ENCODE measurements at regions not wholly inside any gene's neighbourhood (a gene's known extent, or its start where the extent isn't known, plus 50 kb on each side); places are given as distances from the start of the nearest gene placed in this dataset.

DNA sequence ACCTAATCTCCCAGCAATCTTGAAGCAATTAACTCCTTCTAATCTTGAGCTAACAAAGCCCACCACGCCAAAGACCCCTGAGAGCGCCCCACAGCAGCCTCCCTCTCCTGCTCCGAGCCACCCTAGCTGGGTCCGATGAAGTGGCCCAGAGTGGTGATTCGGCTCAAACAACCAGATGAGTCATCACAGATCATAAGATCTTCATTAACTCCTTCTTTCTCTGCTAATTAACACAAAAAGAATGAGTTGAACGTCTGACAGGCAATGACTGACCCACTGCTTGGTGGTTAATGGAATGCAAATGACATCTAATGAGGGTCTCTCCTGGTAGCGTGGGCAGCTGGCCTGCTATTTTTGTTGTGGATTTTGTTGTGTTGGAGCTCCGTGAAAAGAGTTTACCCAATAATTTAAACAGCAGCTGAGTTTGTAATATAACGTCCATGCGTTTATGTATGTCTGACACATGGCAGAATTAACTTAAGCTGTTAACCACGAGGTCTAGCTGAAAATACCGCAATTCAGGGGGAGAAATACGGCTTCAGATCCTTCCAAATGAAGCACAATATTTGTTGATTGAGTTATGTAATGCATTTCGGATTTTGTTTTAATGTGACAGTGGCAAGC lies 161.4 kb downstream of the RAB11FIP2 start:
- TF ChIP-seq, protein P1, sequence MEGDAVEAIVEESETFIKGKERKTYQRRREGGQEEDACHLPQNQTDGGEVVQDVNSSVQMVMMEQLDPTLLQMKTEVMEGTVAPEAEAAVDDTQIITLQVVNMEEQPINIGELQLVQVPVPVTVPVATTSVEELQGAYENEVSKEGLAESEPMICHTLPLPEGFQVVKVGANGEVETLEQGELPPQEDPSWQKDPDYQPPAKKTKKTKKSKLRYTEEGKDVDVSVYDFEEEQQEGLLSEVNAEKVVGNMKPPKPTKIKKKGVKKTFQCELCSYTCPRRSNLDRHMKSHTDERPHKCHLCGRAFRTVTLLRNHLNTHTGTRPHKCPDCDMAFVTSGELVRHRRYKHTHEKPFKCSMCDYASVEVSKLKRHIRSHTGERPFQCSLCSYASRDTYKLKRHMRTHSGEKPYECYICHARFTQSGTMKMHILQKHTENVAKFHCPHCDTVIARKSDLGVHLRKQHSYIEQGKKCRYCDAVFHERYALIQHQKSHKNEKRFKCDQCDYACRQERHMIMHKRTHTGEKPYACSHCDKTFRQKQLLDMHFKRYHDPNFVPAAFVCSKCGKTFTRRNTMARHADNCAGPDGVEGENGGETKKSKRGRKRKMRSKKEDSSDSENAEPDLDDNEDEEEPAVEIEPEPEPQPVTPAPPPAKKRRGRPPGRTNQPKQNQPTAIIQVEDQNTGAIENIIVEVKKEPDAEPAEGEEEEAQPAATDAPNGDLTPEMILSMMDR (tag by site-specific recombination; IDR thresholded peaks at IDR 0.05) = no peak
- TF ChIP-seq, protein P2, sequence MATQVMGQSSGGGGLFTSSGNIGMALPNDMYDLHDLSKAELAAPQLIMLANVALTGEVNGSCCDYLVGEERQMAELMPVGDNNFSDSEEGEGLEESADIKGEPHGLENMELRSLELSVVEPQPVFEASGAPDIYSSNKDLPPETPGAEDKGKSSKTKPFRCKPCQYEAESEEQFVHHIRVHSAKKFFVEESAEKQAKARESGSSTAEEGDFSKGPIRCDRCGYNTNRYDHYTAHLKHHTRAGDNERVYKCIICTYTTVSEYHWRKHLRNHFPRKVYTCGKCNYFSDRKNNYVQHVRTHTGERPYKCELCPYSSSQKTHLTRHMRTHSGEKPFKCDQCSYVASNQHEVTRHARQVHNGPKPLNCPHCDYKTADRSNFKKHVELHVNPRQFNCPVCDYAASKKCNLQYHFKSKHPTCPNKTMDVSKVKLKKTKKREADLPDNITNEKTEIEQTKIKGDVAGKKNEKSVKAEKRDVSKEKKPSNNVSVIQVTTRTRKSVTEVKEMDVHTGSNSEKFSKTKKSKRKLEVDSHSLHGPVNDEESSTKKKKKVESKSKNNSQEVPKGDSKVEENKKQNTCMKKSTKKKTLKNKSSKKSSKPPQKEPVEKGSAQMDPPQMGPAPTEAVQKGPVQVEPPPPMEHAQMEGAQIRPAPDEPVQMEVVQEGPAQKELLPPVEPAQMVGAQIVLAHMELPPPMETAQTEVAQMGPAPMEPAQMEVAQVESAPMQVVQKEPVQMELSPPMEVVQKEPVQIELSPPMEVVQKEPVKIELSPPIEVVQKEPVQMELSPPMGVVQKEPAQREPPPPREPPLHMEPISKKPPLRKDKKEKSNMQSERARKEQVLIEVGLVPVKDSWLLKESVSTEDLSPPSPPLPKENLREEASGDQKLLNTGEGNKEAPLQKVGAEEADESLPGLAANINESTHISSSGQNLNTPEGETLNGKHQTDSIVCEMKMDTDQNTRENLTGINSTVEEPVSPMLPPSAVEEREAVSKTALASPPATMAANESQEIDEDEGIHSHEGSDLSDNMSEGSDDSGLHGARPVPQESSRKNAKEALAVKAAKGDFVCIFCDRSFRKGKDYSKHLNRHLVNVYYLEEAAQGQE (tag by site-specific recombination; IDR thresholded peaks at IDR 0.05) = no peak
- TF ChIP-seq, protein P3, sequence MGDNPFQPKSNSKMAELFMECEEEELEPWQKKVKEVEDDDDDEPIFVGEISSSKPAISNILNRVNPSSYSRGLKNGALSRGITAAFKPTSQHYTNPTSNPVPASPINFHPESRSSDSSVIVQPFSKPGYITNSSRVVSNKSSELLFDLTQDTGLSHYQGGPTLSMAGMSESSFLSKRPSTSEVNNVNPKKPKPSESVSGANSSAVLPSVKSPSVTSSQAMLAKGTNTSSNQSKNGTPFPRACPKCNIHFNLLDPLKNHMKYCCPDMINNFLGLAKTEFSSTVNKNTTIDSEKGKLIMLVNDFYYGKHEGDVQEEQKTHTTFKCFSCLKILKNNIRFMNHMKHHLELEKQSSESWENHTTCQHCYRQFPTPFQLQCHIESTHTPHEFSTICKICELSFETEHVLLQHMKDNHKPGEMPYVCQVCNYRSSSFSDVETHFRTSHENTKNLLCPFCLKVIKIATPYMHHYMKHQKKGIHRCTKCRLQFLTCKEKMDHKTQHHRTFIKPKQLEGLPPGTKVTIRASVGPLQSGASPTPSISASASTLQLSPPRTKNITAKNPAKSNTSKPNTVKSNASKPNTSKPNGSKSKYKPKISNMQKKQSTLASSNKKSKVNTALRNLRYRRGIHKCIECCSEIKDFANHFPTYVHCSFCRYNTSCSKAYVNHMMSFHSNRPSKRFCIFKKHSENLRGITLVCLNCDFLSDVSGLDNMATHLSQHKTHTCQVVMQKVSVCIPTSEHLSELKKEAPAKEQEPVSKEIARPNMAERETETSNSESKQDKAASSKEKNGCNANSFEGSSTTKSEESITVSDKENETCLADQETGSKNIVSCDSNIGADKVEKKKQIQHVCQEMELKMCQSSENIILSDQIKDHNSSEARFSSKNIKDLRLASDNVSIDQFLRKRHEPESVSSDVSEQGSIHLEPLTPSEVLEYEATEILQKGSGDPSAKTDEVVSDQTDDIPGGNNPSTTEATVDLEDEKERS (tag by site-specific recombination; IDR thresholded peaks at IDR 0.05) = no peak
- TF ChIP-seq, protein P4, sequence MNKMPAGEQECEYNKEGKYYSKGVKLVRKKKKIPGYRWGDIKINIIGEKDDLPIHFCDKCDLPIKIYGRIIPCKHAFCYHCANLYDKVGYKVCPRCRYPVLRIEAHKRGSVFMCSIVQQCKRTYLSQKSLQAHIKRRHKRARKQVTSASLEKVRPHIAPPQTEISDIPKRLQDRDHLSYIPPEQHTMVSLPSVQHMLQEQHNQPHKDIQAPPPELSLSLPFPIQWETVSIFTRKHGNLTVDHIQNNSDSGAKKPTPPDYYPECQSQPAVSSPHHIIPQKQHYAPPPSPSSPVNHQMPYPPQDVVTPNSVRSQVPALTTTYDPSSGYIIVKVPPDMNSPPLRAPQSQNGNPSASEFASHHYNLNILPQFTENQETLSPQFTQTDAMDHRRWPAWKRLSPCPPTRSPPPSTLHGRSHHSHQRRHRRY (tag by site-specific recombination; IDR thresholded peaks at IDR 0.05) = no peak
- no peak for TF ChIP-seq PRDM1 (tag by site-specific recombination; IDR thresholded peaks at IDR 0.05)
- TF ChIP-seq WT1 (tag by site-specific recombination; IDR thresholded peaks at IDR 0.05) = no peak
- TF ChIP-seq ZNF624 (tag by site-specific recombination; IDR thresholded peaks at IDR 0.05) = no peak
- TF ChIP-seq ZNF138 (tag by site-specific recombination; IDR thresholded peaks at IDR 0.05; ENCODE audit: borderline replicate concordance) = no peak
- TF ChIP-seq ZNF623 (tag by site-specific recombination; IDR thresholded peaks at IDR 0.05) = no peak
